ENCODE measurements at regions not wholly inside any gene's neighbourhood (a gene's known extent, or its start where the extent isn't known, plus 50 kb on each side); places are given as distances from the start of the nearest gene placed in this dataset.
"Not testable (repeated sequence)": the region's sequence is repeated elsewhere in the genome, so short reads cannot be mapped to it uniquely, and the experiment has no call there.

GRCh38 chr1:172790245-172790644, 131.3 kb downstream of the FASLG start:
- Histone ChIP-seq H3K9me2 (replicated peaks; ENCODE audit: control insufficient read depth, low read length) (no peaks in the 10 kb centered on the region), H3K27me3 (ENCODE audit: control insufficient read depth, low read length) (no peaks in the 10 kb centered on the region), H3K9me3 (ENCODE audit: control insufficient read depth, insufficient read depth, low read length) (no peaks in the 10 kb centered on the region), H3K36me3 (ENCODE audit: control insufficient read depth, low read length) (no peaks in the 10 kb centered on the region), H3K4me1 (ENCODE audit: control insufficient read depth, low read length) (no peaks in the 10 kb centered on the region), H3K4me3 (ENCODE audit: low read length) (no peak overlapping the region), H3F3A (ENCODE audit: control insufficient read depth, insufficient read depth) (no peaks in the 10 kb centered on the region), H4K20me1 (ENCODE audit: control insufficient read depth, insufficient read depth, low read depth, low read length) (no peaks in the 10 kb centered on the region), H3K27ac (ENCODE audit: low read depth, low read length) (no peak overlapping the region), H3K79me2 (ENCODE audit: control insufficient read depth, low read length) (no peaks in the 10 kb centered on the region), H3K4me2 (ENCODE audit: low read length) (no peak overlapping the region)
- TF ChIP-seq, protein P1, sequence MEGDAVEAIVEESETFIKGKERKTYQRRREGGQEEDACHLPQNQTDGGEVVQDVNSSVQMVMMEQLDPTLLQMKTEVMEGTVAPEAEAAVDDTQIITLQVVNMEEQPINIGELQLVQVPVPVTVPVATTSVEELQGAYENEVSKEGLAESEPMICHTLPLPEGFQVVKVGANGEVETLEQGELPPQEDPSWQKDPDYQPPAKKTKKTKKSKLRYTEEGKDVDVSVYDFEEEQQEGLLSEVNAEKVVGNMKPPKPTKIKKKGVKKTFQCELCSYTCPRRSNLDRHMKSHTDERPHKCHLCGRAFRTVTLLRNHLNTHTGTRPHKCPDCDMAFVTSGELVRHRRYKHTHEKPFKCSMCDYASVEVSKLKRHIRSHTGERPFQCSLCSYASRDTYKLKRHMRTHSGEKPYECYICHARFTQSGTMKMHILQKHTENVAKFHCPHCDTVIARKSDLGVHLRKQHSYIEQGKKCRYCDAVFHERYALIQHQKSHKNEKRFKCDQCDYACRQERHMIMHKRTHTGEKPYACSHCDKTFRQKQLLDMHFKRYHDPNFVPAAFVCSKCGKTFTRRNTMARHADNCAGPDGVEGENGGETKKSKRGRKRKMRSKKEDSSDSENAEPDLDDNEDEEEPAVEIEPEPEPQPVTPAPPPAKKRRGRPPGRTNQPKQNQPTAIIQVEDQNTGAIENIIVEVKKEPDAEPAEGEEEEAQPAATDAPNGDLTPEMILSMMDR (IDR thresholded peaks at IDR 0.05; ENCODE audit: low read depth, low read length, poor library complexity, severe bottlenecking), result no peak

- Histone ChIP-seq H3K4me2 (ENCODE audit: low read length) (no peak overlapping the region), H3K27me3 (ENCODE audit: control insufficient read depth, low read length) (no peaks in the 10 kb centered on the region), H3K4me3 (ENCODE audit: low read length) (no peak overlapping the region), H3K27ac (ENCODE audit: low read depth, low read length) (no peak overlapping the region), H3K9me2 (replicated peaks; ENCODE audit: control insufficient read depth, low read length) (no peaks in the 10 kb centered on the region), H3K36me3 (ENCODE audit: control insufficient read depth, low read length) (no peaks in the 10 kb centered on the region), H3K4me1 (ENCODE audit: control insufficient read depth, low read length) (no peaks in the 10 kb centered on the region), H3K9me3 (ENCODE audit: control insufficient read depth, insufficient read depth, low read length) (no peaks in the 10 kb centered on the region), H3F3A (ENCODE audit: control insufficient read depth, insufficient read depth) (no peaks in the 10 kb centered on the region), H4K20me1 (ENCODE audit: control insufficient read depth, insufficient read depth, low read depth, low read length) (no peaks in the 10 kb centered on the region), H3K79me2 (ENCODE audit: control insufficient read depth, low read length) (no peaks in the 10 kb centered on the region)
- no peak for TF ChIP-seq EZH2phosphoT487 (IDR thresholded peaks at IDR 0.05; ENCODE audit: borderline replicate concordance, low read length)
- TF ChIP-seq, protein P1 (IDR thresholded peaks at IDR 0.05; ENCODE audit: low read depth, low read length, poor library complexity, severe bottlenecking), result no peak
Measured at GRCh38 chr1:172793823-172794222, 134.9 kb downstream of the FASLG start.

- Histone ChIP-seq H3F3A (ENCODE audit: control insufficient read depth, insufficient read depth) (no peaks in the 10 kb centered on the region), H3K9me2 (replicated peaks; ENCODE audit: control insufficient read depth, low read length) (no peaks in the 10 kb centered on the region), H4K20me1 (ENCODE audit: control insufficient read depth, insufficient read depth, low read depth, low read length) (no peaks in the 10 kb centered on the region), H3K9me3 (ENCODE audit: control insufficient read depth, insufficient read depth, low read length) (no peaks in the 10 kb centered on the region), H3K36me3 (ENCODE audit: control insufficient read depth, low read length) (no peaks in the 10 kb centered on the region), H3K4me1 (ENCODE audit: control insufficient read depth, low read length) (no peaks in the 10 kb centered on the region), H3K4me3 (ENCODE audit: low read length) (no peak overlapping the region), H3K27me3 (ENCODE audit: control insufficient read depth, low read length) (no peaks in the 10 kb centered on the region), H3K27ac (ENCODE audit: low read depth, low read length) (no peak overlapping the region), H3K79me2 (ENCODE audit: control insufficient read depth, low read length) (no peaks in the 10 kb centered on the region), H3K4me2 (ENCODE audit: low read length) (no peak overlapping the region)
- TF ChIP-seq, protein P1 (IDR thresholded peaks at IDR 0.05; ENCODE audit: low read depth, low read length, poor library complexity, severe bottlenecking), result no peak
- no peak for TF ChIP-seq EZH2phosphoT487 (IDR thresholded peaks at IDR 0.05; ENCODE audit: borderline replicate concordance, low read length)
Measured at GRCh38 chr1:172795741-172796140, 136.8 kb downstream of the FASLG start.

DNA sequence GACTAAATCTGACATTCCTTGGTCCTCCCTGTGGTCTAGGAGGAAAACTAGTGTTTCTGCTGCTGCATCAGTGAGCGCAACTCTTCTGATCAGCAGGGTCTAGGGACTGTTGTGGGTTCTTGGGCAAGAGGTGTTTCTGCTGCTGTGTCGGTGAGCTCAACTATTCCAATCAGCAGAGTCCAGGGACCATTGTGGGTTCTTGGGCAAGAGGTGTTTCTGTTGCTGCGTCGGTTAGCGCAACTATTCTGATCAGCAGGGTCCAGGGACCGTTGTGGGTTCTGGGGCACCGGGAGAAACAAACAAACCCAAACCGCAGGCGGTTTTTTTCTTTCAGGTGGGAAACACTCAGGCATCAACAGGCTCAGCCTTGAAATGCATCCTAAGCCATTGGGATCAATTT, 140.9 kb downstream of the FASLG start:
- H3K4me1 ChIP-seq (ENCODE audit: control insufficient read depth, low read length); H3K9me2 ChIP-seq (replicated peaks; ENCODE audit: control insufficient read depth, low read length); H4K20me1 ChIP-seq (ENCODE audit: control insufficient read depth, insufficient read depth, low read depth, low read length); H3K79me2 ChIP-seq (ENCODE audit: control insufficient read depth, low read length); H3K4me2 ChIP-seq (ENCODE audit: low read length); H3K27me3 ChIP-seq (ENCODE audit: control insufficient read depth, low read length); H3K27ac ChIP-seq (ENCODE audit: low read depth, low read length); H3K9me3 ChIP-seq (ENCODE audit: control insufficient read depth, insufficient read depth, low read length); H3F3A ChIP-seq (ENCODE audit: control insufficient read depth, insufficient read depth); H3K4me3 ChIP-seq (ENCODE audit: low read length); H3K36me3 ChIP-seq (ENCODE audit: control insufficient read depth, low read length): not testable (repeated sequence)
